Nucleus accumbens (tissue), 56 donors: ENCODE measurements at regions not wholly inside any gene's neighbourhood (a gene's known extent, or its start where the extent isn't known, plus 50 kb on each side); places are given as distances from the start of the nearest gene placed in this dataset.

ENCODE experiments used
- DNase-seq, 56 donors: peaks; one replicate each; lab custom pipeline; 2025; lab: John Stamatoyannopoulos, UW

DNA sequence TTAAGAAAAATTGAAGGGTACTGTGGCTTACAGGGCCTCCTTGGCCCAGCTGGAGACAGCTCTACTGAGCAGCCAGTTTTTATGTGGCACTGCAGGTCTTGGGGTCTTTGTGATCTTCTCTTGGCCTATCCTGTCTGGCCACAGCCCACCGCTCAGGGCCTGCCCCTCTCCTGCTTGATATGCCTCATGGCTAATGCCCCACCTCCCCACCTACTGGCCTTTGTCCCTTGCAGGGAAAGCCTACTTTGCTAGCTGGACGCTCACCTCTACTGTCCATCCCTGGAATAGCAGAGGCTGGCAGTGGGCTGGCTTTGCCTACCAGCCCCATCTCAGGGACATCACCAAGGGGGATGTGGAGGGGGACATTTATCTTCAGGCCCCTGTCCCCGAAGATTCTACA lies 134.1 kb downstream of the PJA1 start:
- DNase-seq = no peak

DNA sequence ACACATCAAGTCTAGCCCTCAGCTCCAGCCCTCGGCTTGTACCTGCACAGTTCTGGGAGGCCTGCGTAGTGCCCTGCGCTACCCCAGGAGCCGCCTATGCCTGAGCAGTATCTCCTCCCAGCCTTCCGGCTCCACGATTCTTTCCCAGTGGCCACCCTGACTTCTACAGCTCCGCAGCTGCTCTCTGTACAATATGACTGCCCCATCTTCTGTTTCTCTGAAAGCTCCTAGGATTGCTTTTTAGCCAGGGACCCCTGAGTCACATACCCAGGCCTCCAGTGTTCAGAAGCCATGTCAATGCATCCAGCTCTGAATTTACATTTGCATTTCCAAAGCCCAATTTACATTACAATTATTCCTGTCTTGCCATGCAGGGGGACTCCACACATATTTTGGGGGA lies 135.5 kb downstream of the PJA1 start:
- no peak for DNase-seq

DNA sequence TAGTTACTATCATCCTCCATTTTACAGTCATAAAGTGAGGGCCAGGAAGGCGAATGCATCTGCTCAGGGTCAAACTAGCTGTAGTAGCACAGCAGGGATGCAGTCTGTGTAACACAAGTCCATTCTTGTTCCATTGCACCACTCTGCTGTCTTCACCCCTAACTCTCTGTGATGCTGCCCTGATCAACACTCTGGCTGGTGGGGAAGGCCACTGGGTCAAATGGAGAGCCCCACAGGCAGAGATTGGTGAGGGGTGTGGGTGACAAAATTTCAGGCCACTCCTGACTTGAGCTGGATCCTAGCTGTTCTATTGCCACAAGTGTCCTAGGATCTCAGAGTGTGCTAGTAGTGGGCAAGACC lies 136.5 kb downstream of the PJA1 start:
- DNase-seq = no peak

DNA sequence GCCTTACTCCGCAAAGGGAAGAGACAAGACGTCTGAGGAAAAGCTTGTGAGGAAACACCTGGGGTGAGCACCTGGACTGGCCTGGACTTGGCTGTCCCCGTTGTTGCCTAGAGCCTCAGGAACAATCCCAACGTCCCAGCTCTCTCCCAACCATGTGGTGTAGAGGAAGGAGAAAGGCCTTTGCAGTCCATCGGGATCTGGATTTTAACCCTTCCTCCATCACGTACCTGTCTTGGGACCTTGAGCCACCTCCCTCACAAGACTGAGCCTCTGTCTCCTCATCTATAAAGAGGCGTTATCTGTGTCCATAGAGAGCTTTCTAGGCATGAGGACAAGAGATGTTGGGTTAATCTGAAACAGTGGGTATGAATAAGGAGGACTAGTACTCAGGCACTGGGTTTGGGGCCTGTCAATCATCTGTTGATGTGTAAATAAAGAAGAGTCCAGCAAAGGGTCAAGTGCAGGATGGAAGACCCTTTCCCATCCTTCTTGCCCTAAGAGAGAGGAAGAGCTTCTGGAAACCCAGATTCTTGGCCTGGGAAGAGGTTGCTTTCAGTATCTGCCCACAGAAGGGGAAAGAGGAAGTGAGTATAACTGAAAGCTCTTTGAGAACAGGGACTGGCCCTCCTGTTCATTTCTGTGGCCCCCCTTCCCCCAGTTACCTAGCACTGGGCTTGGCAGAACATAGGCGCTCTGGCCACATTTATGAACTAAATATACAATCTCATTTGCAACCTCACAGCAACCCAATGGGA lies 137.1 kb downstream of the PJA1 start:
- DNase-seq = no peak

DNA sequence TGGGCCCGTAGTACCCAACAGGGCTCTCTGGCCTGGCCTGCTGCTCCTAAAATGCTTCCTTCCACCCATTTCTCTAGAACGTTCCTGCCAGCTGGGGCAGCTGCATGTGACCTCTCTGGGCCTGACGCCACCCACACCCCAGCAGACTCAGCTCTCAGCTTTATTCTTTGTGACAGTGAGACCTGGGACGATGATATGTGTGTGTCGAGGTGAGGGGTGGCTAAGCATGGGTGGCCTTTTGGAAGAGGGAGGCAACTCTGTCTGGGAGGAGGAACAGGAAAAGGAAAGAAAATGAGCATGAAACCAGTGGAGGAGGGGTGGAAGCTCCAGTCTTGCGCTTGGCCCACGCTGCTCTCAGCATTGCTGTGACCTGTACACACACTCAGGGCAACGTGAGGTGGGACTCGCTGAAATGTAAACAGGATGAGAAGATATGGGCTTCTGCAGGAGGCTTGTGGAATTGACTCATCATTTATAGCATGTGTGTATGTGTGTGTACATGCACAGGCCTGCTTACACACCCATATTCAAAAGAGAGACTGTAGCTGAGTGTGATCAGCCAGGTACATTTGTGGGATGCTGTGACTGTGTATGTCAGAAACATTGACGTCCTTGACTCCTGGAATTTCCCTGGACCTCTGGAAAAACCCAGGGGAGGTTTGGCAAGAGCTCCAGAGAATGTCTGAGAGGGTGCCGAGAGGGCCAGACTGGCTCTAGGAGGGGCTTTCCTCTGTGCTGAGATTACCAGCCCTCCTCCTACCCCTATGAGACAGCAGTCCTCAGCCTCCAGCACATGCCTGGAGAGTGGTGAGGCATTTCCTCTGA lies 137.9 kb downstream of the PJA1 start:
- no peak for DNase-seq

DNA sequence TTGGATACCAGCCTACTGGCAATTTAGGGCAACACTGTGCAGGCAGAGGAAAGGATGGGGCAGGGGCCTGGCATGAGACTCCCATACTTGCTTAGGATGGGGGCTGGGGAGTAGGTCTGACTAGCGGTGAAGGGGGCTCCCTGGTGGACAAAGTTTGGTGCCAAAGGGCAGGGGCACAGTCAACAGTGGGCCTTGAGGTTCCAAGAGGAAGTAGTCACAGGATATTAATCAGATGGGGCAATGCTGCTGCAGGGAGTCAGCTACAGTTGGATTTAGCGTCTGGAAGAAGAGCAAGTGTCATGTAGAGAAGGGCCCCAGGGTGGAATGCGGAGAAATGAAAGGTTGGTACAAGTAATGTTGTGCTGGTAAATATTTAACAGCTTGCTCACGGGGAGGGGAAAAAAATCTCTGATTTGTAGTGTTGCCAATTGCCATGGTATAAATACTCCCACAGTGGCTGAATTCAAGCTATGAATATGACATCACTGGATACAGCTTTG lies 139.4 kb downstream of the PJA1 start:
- no peak for DNase-seq

DNA sequence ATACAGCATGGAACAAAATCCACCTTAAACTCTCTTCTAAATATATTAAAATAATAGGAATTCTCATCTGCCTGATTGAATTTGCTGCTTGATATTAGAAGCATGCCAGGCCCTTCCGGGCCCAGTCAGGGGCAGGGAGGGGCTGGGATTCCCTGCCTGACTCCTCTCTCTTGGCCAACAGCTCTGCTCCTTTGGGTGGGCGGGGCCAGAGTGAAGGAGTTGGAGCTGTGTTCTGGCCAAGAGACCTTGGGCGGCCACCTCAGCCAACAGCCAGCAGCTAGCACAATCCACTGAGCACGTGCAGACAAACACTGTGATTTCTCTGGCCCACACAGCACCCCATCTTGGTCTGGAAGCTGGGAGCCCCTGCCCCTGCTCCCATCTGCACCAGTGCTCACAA lies 140.3 kb downstream of the PJA1 start:
- DNase-seq = no peak

DNA sequence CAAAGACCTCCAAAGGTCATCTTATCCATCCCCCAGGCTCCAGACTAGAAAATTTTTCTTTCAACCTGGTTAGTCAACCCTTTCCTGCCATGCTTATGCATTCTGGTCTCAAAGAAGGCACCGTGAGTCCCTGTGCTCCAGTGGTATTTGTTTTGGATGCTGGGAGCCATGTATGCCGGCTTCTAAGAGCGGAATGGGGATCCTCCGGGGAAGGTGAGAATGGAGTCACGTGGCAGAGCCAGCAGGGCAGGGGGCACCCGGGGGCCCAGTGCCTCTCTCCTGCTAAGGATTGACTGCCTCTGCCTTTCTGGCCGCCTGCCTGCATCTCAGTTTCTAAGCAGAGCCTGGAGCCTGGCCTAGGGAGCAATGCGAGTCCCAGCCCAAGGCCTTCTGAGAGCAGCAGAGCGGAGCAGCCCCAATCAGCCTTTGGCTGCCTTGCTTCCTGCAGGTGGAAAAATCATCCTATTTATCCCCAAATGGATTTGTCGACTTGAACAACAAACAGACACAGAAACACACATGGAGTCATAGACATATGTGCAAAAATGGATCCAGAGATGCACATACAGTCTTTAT lies 141.0 kb downstream of the PJA1 start:
- peak in 1 of 56 donors; percentile 0 for DNase-seq

DNA sequence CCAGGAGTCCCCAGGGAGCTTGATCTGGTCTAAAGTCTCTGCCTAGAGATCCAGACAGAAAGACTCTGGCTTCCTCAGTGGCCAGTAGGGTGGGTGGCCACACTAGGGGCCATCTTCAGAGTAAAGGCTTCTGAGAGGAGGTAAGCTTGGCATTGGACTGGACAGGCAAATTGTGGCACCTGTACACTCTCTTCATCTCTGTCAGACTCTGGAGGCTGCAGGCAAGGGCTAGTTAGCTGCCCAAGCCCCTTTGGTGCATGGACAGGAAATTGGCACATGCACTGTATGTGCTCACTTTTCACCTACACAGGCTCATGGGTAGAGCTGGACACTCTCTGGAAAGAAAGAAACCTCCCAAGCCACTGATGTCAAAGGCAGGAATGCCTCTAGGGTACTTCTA lies 142.8 kb downstream of the PJA1 start:
- no peak for DNase-seq

DNA sequence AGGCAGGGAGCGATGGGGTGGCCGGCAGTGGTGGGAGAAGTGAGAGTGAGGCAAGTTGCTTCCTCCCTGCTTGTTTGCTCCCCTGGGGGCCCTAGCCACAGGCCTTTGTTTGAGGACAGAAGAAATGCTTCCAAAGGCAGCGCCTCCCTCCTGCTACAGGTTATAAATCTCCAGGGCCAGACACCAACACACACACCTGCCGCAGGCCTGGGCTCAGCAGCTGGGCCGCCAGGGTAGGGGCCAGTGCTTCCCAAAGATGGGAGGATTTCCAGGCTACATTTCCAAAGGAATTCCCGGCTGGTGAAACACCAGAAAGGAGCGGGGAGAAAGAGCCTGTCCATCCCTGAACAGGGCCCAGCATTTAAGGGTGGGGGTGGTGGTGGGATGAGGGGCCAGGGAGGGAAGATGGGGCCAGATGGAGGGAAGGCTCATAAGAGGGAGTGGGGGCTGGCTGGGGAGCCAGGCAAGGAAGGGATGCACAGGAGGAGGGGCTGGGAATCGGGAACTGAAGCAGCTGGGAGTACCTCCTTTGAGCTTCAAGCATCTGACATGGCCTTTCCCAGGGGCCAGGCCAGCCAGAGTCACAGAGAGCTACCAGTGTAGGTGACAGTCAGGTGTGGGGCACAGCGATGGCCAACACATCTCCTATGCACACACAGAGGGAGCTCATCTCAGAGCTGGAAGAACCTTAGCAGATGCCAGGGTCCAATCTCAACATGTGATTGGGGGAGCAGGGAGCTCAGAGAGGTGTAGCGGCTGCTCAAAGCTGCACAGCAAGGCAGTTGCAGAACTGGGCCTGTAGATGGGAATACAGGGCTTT lies 143.9 kb downstream of the PJA1 start:
- DNase-seq = no peak

DNA sequence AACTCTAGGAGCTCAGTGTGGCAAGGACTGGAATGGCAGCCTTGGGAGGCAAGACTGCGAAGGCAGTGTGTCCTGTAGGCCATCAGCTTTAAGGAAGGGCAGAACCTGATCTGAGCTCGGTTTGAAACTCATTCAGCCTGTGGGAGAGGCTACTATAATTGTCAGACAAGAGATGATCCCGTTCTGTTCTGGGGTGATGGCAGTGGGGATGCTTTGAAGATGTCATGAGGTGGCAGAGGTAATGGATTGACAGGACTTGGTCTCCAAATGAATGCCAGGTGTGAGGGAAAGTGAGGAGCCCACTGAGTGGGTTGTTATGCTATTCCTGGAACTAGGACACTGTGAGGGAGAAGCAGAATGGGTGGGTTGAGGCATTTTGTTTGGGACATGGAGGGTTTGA lies 144.9 kb downstream of the PJA1 start:
- DNase-seq = no peak

DNA sequence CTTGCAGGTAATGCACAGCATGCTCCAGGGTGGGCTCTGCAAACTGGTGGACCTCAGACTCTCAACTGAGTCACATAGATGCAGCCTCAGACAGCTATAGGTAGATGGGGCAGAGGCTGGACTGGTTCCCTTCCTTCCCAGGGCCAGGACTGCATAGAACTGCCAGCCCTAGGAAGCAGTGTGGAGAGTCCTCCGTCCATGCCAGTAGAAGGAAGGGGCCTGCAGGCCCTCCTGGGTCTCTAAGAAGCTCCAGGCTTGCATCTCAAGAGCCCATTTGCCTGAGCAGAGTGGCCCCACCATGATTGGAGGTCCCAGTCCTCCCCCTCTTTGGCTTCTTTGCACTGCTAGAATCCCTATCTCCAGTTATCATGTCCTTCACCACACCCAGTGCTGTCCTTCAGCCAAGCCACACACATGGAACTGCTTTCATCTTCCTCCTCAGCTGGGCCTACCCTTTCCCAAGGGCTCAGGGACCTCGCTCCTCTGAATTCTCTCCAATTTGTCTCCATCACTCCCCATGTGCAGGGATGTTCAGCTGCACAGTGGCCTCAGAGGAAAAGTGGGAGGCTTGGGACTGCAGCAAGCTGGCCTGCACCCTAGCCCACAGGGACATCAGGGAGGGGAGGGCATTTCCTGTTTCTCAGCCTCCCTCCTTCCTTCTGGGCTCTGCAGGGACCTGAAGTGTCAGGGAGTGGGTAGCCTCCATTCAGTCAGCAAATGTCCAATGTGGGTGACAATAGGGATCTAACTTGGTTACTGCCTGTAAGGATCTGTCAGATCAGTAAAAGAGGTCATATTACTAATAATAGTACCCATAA lies 146.0 kb downstream of the PJA1 start:
- DNase-seq = no peak

DNA sequence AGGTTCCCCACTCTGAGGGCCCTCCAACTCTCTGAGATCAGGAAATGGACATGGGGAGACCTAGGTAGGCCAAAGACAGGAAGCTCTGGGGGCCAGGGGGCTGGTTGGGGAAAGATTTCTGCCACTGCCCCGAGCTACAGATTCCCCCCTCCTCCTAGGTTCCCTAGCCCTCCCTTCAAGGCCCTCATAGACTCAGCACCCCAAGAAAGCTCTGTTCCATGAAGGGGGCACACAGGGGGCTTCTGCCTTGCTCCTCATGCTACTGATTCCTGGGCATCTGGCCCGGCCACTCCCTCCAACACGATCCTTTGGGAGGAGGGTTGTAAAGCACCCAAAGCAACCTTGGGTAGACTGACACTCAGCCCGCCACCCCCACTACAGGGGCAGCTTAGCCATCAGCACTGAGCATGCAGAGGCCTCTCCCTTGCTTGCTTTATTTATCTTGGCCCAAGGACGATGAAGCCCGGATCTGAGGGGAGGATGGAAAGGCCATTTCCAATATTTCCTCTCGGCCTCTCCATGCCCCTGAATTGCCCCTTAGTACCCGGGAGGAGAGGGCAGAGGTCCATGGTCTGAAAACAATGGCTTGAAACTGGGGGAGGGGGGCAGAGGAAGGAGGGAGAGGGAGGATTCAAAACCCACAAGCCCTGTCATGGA lies 146.7 kb downstream of the PJA1 start:
- no peak for DNase-seq

DNA sequence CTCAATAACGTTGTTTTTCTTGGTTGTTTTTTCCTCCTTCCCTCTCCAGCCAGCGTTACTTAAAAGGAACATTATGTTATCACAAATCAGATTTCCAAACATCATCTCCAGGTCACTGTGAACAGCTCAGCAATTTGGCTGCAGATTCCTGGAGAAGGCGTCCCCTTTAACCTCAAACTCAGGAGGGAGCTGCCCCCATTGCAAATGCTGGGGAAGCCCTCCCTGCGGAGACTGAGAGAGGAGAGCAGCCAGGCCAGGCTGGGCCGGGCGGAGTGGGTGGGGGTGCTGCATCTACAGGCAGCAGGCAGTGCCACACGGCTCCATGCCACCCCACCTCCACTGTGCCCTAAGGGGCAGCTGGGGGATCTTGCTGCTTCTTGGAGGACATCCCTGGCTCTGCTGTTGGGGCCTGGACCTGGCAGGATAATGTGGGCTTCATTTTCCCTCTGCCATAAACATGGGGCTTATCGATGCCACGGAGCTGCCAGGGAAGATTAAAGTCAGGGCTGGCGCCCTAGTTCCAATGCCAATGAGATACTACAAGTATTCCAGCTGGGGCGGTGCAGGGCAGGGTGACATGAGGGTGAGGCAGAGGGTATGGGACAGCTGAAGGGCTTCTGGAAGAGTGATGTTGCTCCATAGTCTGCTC lies 148.8 kb downstream of the PJA1 start:
- DNase-seq = no peak

DNA sequence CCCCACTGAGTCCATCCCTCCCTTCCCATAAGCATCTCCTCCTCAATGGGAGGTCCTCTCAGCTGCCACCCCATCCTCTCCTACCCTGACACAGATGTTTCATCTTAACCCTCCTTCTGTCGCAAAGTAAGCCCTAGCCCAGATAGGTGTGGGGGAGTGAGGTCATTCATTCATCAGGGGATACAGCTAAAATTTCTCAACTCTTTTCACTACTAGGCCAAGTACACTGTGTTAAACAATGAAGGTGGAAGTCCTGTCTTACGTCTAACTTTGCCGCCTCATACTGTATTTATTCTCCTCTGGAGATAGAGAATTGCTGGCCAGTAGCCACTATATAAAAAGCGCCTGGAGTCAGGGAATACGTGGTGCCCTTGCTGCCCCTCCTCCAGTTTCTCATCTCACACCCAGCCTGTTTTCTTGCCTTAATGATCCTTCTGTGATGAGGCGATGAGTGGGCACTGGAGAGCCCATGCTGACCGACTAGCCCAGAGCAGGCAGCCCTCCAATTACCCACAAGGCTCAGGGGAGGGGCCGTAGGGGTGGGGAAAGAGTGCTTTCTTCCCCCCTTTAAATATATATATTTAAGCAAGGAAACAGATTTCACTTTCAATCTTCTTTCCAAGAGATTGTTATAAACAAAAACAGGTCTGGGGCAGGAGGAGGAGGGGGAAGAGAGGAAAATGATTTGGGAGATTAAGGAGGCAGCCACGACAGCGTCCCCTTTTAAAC lies 149.5 kb downstream of the PJA1 start:
- no peak for DNase-seq

DNA sequence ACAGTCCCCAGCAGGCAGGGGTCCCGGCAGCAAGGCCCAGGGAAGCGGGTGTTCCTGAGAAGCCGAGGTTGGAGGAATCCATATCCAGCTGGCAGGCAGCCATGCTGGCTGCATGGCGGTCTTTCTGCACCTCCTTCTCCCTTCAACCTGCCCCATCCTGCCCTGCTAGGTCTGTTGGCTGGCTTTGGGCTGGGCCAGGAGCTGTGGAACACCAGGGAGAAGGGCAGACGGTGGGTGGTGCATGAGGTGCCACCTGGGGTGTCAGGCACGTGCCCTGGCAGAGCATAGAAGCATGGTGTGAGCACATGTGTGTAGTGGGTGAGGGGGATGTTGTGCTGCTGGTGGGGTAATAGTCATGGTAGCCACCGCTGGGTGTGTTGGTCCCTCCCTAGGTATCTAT lies 150.1 kb downstream of the PJA1 start:
- DNase-seq = no peak

DNA sequence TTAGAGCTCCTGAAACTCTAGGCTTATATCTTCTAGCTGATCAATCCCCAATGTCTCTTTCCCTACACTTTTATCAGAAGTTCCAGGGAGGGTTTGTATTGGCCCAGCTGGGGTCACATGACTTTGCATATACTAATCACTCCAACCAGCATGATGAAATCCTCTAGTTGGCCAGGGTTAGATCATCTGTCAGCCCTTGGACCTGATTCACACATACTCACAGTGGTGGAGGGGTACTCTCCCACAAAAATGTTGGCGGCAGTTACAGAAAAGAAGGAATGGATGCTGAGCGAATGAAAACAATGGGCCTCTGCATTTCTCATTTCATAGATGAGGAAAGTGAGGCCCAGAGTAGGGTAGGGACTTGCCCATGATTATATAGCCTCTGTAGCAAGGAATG lies 151.1 kb downstream of the PJA1 start:
- DNase-seq = no peak

DNA sequence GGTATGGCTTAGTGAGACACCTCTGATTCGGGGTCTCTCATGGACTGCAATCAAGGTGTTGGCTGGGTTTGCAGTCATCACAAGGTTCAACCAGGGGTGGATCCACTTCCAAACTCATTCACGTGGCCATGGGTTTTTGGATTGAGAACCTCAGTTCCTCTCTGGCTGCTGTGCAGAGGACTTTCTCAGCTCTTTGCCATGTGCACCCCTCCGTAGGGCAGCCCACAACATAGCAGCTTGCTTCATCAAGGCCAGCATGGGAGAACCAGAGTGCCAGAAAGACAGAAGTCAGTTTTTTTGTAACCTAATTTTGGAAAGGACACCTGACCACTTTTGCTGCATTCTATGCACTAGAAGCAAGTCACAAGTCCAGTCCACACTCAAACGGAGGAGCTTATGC lies 154.9 kb downstream of the PJA1 start:
- no peak for DNase-seq
